GM19467 (cell line): ENCODE measurements at regions not wholly inside any gene's neighbourhood (a gene's known extent, or its start where the extent isn't known, plus 50 kb on each side); places are given as distances from the start of the nearest gene placed in this dataset.

Experiments
- ATAC-seq: cut with Tn5 transposase; IDR thresholded peaks from one replicate; pipeline ENCODE4 v1.9.1; 2021; ENCODE audit warnings: mild to moderate bottlenecking, moderate library complexity; ENCODE audit not compliant: unreplicated experiment

- ATAC-seq: peak; percentile 92
Measured at GRCh38 chr5:8457187-8458037, 588.5 kb downstream of the MTRR start.

- no peak for ATAC-seq
Measured at GRCh38 chr5:8458038-8458383, 589.1 kb downstream of the MTRR start.

DNA sequence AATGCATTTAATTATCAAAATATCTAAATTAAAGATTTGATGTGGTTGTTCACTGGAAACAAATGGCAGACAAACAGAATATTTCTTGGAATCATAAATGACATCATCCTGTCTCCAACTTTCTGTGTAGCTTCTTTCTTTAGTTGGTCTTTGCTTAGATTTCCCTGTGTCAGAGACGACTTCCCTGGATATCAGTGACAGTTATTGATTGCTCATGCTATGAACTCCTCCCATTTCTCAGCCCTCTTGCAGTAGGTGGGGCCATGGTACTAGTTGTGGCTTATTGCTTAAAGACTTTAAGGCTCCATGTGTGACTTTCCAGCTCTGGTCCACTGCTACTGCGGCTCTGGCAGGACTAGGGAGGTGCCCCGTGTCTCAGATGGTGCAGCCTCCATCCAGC lies 592.6 kb downstream of the MTRR start:
- no peak for ATAC-seq

GRCh38 chr5:8462565-8462964 lies 593.6 kb downstream of the MTRR start:
- ATAC-seq: no peak

DNA sequence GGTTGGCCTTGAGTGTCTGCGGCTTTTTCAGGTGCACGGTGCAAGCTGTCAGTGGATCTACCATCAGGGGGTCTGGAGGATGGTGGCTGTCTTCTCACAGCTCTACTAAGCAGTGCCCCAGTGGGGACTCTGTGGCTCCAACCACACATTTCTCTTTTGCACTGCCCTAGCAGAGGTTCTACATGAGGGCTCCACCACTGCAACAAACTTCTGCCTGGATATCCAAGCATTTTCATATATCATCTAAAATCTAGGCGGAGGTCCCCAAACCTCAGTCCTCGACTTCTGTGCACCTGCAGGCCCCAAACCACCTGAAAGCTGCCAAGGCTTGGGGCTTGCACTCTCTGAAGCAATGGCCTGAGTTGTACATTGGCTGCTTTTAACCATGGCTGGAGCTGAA lies 601.5 kb downstream of the MTRR start:
- ATAC-seq: no peak

GRCh38 chr5:8471581-8471980 lies 602.6 kb downstream of the MTRR start:
- no peak for ATAC-seq

GRCh38 chr5:8473016-8473415 lies 604.1 kb downstream of the MTRR start:
- no peak for ATAC-seq

DNA sequence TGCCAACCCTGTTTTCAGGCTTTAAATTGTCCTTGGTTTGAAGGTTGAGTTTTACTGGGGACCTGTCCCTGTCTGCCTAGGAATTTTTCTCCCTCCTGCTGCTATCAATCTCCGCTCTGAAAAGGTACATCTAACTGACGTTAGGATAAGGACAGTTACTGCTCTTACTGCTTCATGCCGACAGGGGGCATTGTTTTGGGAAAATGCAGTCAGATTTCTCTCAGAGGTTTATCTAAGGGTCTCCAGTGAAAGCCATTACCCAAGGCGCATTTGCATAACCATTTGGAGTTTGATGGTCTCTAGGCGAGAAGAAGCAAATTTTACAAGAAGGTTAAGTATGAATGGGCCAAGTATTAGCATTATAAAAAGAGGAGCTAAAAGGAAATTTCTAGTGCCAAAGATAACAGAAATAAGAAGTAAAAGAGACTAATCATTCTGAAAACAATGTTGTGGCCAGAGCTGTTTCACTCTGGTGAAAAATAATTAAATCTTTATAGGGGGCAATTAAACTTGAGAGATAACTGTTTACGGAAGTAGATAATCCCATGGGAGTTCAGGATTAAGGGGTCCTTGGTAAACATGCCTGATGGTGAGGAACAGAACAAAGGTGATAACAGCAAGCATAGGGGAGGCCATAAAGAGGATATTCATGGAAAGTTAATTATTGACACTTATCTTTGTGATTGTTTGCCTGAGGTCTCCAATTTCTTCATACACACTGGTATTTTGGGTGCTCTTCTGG lies 605.0 kb downstream of the MTRR start:
- no peak for ATAC-seq

- no peak for ATAC-seq
Measured at GRCh38 chr5:8474569-8474930, 605.6 kb downstream of the MTRR start.

DNA sequence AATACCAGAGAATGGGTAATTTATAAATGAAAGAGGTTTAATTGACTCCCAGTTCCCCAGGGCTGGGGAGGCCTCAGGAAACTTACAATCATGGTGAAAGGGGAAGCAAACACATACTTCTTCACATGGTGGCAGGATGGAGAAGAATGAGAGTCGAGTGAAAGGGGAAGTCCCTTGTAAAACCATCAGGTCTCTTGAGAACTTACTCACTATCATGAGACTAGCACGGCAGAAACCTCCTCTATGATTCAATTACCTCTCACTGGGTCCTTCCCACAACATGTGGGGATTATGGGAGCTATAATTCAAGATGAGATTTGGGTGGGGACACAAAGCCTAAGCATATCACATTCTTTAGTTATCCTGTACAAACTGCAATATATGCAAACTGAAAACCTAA lies 609.4 kb downstream of the MTRR start:
- no peak for ATAC-seq

- no peak for ATAC-seq
Measured at GRCh38 chr5:8481007-8481406, 612.1 kb downstream of the MTRR start.

DNA sequence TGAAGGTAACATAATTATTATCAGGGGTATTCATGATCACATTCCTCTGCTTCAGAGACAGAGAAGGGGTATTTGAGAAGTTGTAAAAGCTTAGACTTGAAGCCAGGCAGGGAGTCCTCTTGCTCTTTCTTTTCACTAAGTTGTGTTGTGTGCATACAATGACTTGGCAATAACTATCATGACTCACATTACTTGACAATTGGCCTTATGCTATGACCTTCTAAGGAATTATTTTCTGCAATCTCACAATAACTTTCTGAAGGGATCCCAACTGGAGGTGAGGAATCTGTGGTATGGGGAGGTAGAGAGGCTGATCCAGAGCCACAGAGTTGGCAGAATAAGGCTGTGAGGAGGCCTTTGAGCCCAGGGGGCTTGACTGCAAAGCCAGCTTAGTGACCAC lies 622.3 kb downstream of the MTRR start:
- ATAC-seq: no peak

- ATAC-seq: no peak
Measured at GRCh38 chr5:8493176-8493575, 624.2 kb downstream of the MTRR start.

DNA sequence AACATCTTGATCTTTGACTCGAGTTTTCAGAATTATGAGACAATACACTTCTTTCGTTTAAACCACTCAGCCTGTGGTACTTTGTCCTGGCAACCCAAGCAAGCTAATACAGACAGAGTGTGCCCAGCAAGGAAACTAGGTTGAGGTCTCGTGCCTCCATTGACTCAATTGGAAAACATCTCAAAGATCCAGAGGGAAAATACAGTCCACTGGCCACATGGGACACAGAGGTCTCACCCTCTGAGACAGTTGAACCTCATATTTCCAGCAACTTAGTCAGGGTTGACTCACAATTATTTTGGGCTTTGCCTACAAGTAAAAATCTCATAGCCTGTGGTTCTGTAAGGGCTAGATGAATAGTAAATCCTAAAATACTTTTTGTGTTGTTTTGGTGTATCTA lies 631.5 kb downstream of the MTRR start:
- ATAC-seq: no peak

GRCh38 chr5:8505196-8505595 lies 636.2 kb downstream of the MTRR start:
- no peak for ATAC-seq

- no peak for ATAC-seq
Measured at GRCh38 chr5:8508231-8508630, 639.3 kb downstream of the MTRR start.

GRCh38 chr5:8516356-8516755 lies 647.4 kb downstream of the MTRR start:
- ATAC-seq: no peak

- no peak for ATAC-seq
Measured at GRCh38 chr5:8517456-8517855, 648.5 kb downstream of the MTRR start.

- no peak for ATAC-seq
Measured at GRCh38 chr5:8520917-8521316, 652.0 kb downstream of the MTRR start.

- no peak for ATAC-seq
Measured at GRCh38 chr5:8521991-8522390, 653.0 kb downstream of the MTRR start.

DNA sequence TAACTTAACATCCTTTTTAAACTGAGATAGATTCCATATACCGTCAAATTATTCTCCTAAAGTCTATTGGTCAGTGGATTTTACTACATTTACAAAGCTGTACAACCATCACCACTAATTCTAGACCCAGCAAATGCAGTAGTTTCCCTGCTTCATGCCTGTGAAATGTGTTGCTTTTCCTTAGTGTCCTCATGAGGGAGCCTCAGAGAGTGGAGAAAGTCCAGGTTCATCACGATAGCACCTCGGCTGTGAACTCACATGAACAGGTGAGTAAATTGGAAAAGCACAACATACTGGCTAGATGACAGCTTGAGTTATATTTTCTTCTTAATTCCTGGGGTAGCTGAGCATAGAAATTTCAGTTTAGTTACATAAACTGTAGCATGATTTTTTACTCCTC lies 653.7 kb downstream of the MTRR start:
- no peak for ATAC-seq

DNA sequence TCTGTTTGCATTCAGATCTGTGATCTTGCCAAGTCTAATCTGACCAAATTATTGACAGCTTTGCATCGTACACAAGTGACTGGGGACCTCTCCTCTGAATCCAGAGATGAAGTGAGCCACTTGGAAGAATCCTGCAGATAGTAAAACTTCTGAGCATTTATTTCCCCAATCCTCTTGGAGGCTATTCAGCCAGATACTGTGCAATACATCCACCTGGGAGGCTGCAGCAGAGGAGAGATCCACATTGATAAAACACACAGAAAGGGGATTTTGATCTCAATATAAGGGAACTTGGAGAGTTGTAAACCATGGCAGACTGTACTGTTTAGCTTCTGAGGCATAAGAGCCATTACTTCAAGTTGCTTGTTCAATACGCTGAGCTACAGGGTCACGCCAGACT lies 654.6 kb downstream of the MTRR start:
- ATAC-seq: no peak

DNA sequence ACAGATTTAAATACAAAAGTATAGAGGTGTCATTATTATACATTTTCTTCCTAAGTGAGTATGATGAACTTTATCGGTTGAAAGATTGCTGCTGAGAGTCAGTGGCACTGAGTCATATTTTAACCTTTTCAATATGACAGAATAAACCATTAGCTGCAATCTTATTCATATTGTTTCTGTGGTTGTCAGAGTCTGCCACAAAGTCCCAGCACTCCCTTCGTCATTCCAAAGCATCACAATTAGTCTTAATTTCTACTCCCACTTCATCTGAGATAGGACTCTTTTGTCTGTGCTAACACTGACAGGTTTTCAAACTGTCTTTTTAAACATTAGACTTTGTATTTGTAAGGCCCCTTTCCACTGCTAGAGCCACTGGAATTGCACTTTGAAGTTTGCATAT lies 656.9 kb downstream of the MTRR start:
- no peak for ATAC-seq
